ENCODE measurements at regions not wholly inside any gene's neighbourhood (a gene's known extent, or its start where the extent isn't known, plus 50 kb on each side); places are given as distances from the start of the nearest gene placed in this dataset.

GRCh38 chr4:31259119-31259518 lies 539.0 kb downstream of the PCDH7 start (continued):
- no peak for TF ChIP-seq CHD7 (IDR thresholded peaks at IDR 0.05; ENCODE audit: insufficient replicate concordance, low read length)
